Panc1 (cell line): ENCODE measurements at regions not wholly inside any gene's neighbourhood (a gene's known extent, or its start where the extent isn't known, plus 50 kb on each side); places are given as distances from the start of the nearest gene placed in this dataset.
A peak's percentile ranks its signal among the peaks of the same experiment; 100 is the strongest.

Experiments
- ATAC-seq: fragments of 200-7000 bp; cut with Tn5 transposase; 2 replicates; pipeline ENCODE4 v1.9.1; 2020; ENCODE audit warnings: mild to moderate bottlenecking, moderate library complexity
- BruUV-seq: library from RNA; stranded (reverse); fragments of 400-500 nt; replicated peaks from 2 replicates; lab custom pipeline; 2021; lab: Mats Ljungman, UMichigan
- CTCF ChIA-PET: fragments of 300-600 bp; sonication (Branson Sonifier 250); formaldehyde crosslinking; loops from one replicate; lab custom pipeline; 2022; ENCODE audit warnings: antibody characterized with exemption; lab: Charles Lee
- POLR2A ChIA-PET: fragments of 300-600 bp; sonication (Branson Sonifier 250); formaldehyde crosslinking; loops from one replicate; lab custom pipeline; 2022; ENCODE audit warnings: antibody characterized with exemption; lab: Charles Lee
- DNase-seq: peaks from one replicate; pipeline ENCODE4 v3.0.0-alpha.2; 2010; ENCODE audit warnings: low read depth, low spot score
- H3K27ac ChIP-seq: 2 replicates; pipeline ENCODE4 v1.5.1; 2011; ENCODE audit warnings: mild to moderate bottlenecking, low read length, inconsistent platforms
- H3K27me3 ChIP-seq: fragments of 200-500 bp; sonication (Bioruptor generic); 2 replicates; pipeline ENCODE4 v1.6.0; 2014; ENCODE audit warnings: low read length, inconsistent platforms; ENCODE audit not compliant: control insufficient read depth, insufficient read depth
- H3K36me3 ChIP-seq: fragments of 200-500 bp; sonication (Bioruptor generic); 2 replicates; pipeline ENCODE4 v1.5.1; 2014; ENCODE audit warnings: inconsistent platforms, mild to moderate bottlenecking, low read length, moderate library complexity; ENCODE audit not compliant: control insufficient read depth, insufficient read depth
- H3K4me1 ChIP-seq: 2 replicates; pipeline ENCODE4 v1.5.1; 2011; ENCODE audit warnings: inconsistent platforms, mild to moderate bottlenecking, low read length, moderate library complexity; ENCODE audit not compliant: control insufficient read depth, insufficient read depth
- H3K4me3 ChIP-seq, 2 experiments: 2 replicates each; pipeline ENCODE4 v1.5.1; 2011 to 2012; ENCODE audit warnings: low read depth in 2 of 2, low read length in 2 of 2, mild to moderate bottlenecking in 2 of 2, inconsistent platforms in 1 of 2, moderate library complexity in 1 of 2
- H3K9me3 ChIP-seq: fragments of 200-500 bp; sonication (Bioruptor generic); 2 replicates; pipeline ENCODE4 v1.5.1; 2014; ENCODE audit warnings: low read depth, mild to moderate bottlenecking, inconsistent platforms, low read length, moderate library complexity; ENCODE audit not compliant: control insufficient read depth, insufficient read depth
- CTCF ChIP-seq: fragments of 450-650 bp; IDR thresholded peaks from 2 replicates; pipeline ENCODE4 v1.5.1; 2017; ENCODE audit warnings: mild to moderate bottlenecking
- POLR2AphosphoS5 ChIP-seq: IDR thresholded peaks from 2 replicates; pipeline ENCODE4 v1.6.1; 2012; ENCODE audit warnings: mild to moderate bottlenecking, low read depth, low read length, moderate library complexity
- REST ChIP-seq, 2 experiments: IDR thresholded peaks; 2 replicates each; pipeline ENCODE4 v1.6.1; 2011 to 2012; ENCODE audit warnings: low read depth in 2 of 2, control low read depth in 1 of 2, low read length in 1 of 2, mild to moderate bottlenecking in 1 of 2, moderate library complexity in 1 of 2; ENCODE audit not compliant: insufficient read depth in 1 of 2
- SIN3A ChIP-seq: IDR thresholded peaks from 2 replicates; pipeline ENCODE4 v1.6.1; 2012; ENCODE audit warnings: low read depth, mild to moderate bottlenecking, low read length, moderate library complexity, borderline replicate concordance; ENCODE audit not compliant: insufficient read depth
- TCF7L2 ChIP-seq: IDR thresholded peaks from 2 replicates; pipeline ENCODE4 v1.6.1; 2011; ENCODE audit warnings: mild to moderate bottlenecking, low read depth, low read length, inconsistent platforms
- in situ Hi-C: cut with HindIII; loops from 2 replicates; pipeline ENCODE4 v1.10.0; 2016; ENCODE audit warnings: low sequenced_read_pairs, low pct_unique_long_range_greater_than_20kb
- intact Hi-C: fragments of 100-400 bp; cut with micrococcal nuclease; formaldehyde crosslinking; loops from one replicate; pipeline ENCODE4 v1.10.0; 2022; ENCODE audit not compliant: unreplicated experiment

GRCh38 chr6:139922236-139922635, 547.8 kb upstream of the CITED2 start:
- no TSS peak for BruUV-seq
- in situ Hi-C loops (no loop called here), intact Hi-C loops (no loop called here)
- Histone ChIP-seq H3K4me3 (no peak overlapping the region), H3K4me1 (no peaks in the 10 kb centered on the region), H3K27me3 (no peaks in the 10 kb centered on the region), H3K36me3 (no peaks in the 10 kb centered on the region), H3K9me3 (no peaks in the 10 kb centered on the region), H3K27ac (no peak overlapping the region; the same call in 1 of the 2 replicates)
- ChIA-PET POLR2A (no interaction called here), CTCF (no interaction called here)
- no peak for ATAC-seq
- no peak for DNase-seq
- TF ChIP-seq SIN3A (no peak), CTCF (no peak), TCF7L2 (no peak)

GRCh38 chr6:139920776-139921100, 546.3 kb upstream of the CITED2 start:
- no peaks in the 10 kb centered on the region for H3K27me3 ChIP-seq
- H3K27ac ChIP-seq = peak overlapping the region; percentile 29; the same call in 1 of the 2 replicates
- no peak overlapping the region for H3K4me3 ChIP-seq
- CTCF ChIA-PET = no interaction called here
- DNase-seq (no peak), ATAC-seq (no peak)
- H3K36me3 ChIP-seq = no peaks in the 10 kb centered on the region
- POLR2A ChIA-PET = no interaction called here
- no peaks in the 10 kb centered on the region for H3K9me3 ChIP-seq
- intact Hi-C loops = no loop called here
- H3K4me1 ChIP-seq = no peaks in the 10 kb centered on the region
- no peak for TF ChIP-seq POLR2AphosphoS5
- TF ChIP-seq TCF7L2 = no peak
- TF ChIP-seq REST (IDR thresholded peaks at IDR 0.05; ENCODE audit: insufficient read depth in 1 of 2, low read depth in 2 of 2, low read length in 1 of 2) = no peak
- no peak for TF ChIP-seq SIN3A
- no peak for TF ChIP-seq CTCF
- no TSS peak for BruUV-seq
- in situ Hi-C loops = no loop called here
